ENCODE measurements at regions not wholly inside any gene's neighbourhood (a gene's known extent, or its start where the extent isn't known, plus 50 kb on each side); places are given as distances from the start of the nearest gene placed in this dataset.

DNA sequence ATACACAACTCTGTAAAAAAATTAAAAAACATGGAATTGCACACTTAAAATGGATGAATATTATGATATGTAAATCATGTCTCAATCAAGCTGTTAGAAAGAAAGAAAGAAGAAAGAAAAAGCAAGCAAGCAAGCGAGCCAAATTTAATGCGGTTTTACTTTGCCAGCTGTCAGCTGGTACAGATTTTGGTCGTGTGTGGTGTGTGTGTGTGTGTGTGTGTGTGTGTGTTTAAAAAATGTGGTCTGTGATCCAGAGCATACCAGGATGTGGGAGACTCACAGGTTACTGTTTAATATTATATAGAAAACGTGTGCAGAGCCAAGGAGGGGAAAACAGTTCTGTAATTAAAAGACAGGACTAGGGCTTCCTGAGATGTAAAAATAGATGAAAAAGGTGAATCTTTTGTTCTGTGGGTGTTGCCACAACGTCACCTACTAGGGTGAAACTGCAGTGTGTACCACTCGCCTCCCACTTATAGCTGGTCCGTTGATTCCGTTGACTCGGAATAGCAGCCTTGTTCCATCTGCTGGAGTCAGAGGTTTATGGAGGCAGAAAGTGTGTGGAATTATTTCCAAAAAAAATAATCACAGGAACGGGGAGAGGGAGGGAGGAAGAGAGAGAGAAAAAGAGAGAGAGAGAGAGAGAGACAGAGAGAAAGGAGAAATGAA lies 197.7 kb downstream of the BCAS1 start:
- peak overlapping the region; percentile 89 for H3K4me2 ChIP-seq (ENCODE audit: low read depth, low read length, poor library complexity, severe bottlenecking)
- H3K27me3 ChIP-seq (ENCODE audit: low read length), result no peaks in the 10 kb centered on the region
- H3K9ac ChIP-seq (ENCODE audit: low read length), result peak overlapping the region; percentile 49
- peaks cover 50% of the 10 kb centered on the region for H3F3A ChIP-seq (ENCODE audit: insufficient read depth)
- H3K9me3 ChIP-seq (ENCODE audit: insufficient read depth, low read length), result no peaks in the 10 kb centered on the region
- no peaks in the 10 kb centered on the region for H4K20me1 ChIP-seq (ENCODE audit: low read depth, low read length)
- H3K4me3 ChIP-seq (ENCODE audit: insufficient read depth, low read length, poor library complexity, severe bottlenecking), result peak overlapping the region; percentile 45
- H3K27ac ChIP-seq (ENCODE audit: low read depth, low read length), result peak overlapping the region; percentile 96
- H3K9me2 ChIP-seq (replicated peaks; ENCODE audit: insufficient read depth, low read length), result no peaks in the 10 kb centered on the region
- no peak overlapping the region for H2AFZ ChIP-seq (ENCODE audit: low read depth, low read length, severe bottlenecking)
- TF ChIP-seq CTCF (IDR thresholded peaks at IDR 0.05; ENCODE audit: insufficient read depth, low read length, poor library complexity, severe bottlenecking), result no peak
- TF ChIP-seq EZH2phosphoT487 (conservative IDR thresholded peaks at IDR 0.05; ENCODE audit: low read length), result no peak
- no peaks in the 10 kb centered on the region for H3K36me3 ChIP-seq (ENCODE audit: low read length)
- no peaks in the 10 kb centered on the region for H3K79me2 ChIP-seq (ENCODE audit: insufficient read depth, low read length)

- H3K27ac ChIP-seq (ENCODE audit: low read depth, low read length), result peak overlapping the region; percentile 96
- no peak overlapping the region for H3K4me3 ChIP-seq (ENCODE audit: insufficient read depth, low read length, poor library complexity, severe bottlenecking)
Measured at GRCh38 chr20:53872081-53872541, 198.3 kb downstream of the BCAS1 start.

GRCh38 chr20:53871541-53871940 lies 198.9 kb downstream of the BCAS1 start:
- Histone ChIP-seq H3F3A (ENCODE audit: insufficient read depth) (peaks cover 61% of the 10 kb centered on the region), H3K4me2 (ENCODE audit: low read depth, low read length, poor library complexity, severe bottlenecking) (peak overlapping the region; percentile 89), H3K79me2 (ENCODE audit: insufficient read depth, low read length) (no peaks in the 10 kb centered on the region), H4K20me1 (ENCODE audit: low read depth, low read length) (no peaks in the 10 kb centered on the region), H3K9me2 (replicated peaks; ENCODE audit: insufficient read depth, low read length) (no peaks in the 10 kb centered on the region), H3K4me3 (ENCODE audit: insufficient read depth, low read length, poor library complexity, severe bottlenecking) (no peak overlapping the region), H2AFZ (ENCODE audit: low read depth, low read length, severe bottlenecking) (no peak overlapping the region), H3K9me3 (ENCODE audit: insufficient read depth, low read length) (no peaks in the 10 kb centered on the region), H3K36me3 (ENCODE audit: low read length) (no peaks in the 10 kb centered on the region), H3K9ac (ENCODE audit: low read length) (peak overlapping the region; percentile 49), H3K27me3 (ENCODE audit: low read length) (no peaks in the 10 kb centered on the region), H3K27ac (ENCODE audit: low read depth, low read length) (peak overlapping the region; percentile 96)
- TF ChIP-seq EZH2phosphoT487 (conservative IDR thresholded peaks at IDR 0.05; ENCODE audit: low read length) (no peak), CTCF (IDR thresholded peaks at IDR 0.05; ENCODE audit: insufficient read depth, low read length, poor library complexity, severe bottlenecking) (no peak)

More at GRCh38 chr20:53872081-53872541, 198.3 kb downstream of the BCAS1 start:
- peak overlapping the region; percentile 49 for H3K9ac ChIP-seq (ENCODE audit: low read length)
- H3F3A ChIP-seq (ENCODE audit: insufficient read depth), result peaks cover 56% of the 10 kb centered on the region
- no peaks in the 10 kb centered on the region for H3K36me3 ChIP-seq (ENCODE audit: low read length)
- no peaks in the 10 kb centered on the region for H3K27me3 ChIP-seq (ENCODE audit: low read length)
- H3K79me2 ChIP-seq (ENCODE audit: insufficient read depth, low read length), result no peaks in the 10 kb centered on the region
- H3K9me2 ChIP-seq (replicated peaks; ENCODE audit: insufficient read depth, low read length), result no peaks in the 10 kb centered on the region
- H3K4me2 ChIP-seq (ENCODE audit: low read depth, low read length, poor library complexity, severe bottlenecking), result peak overlapping the region; percentile 89
- no peaks in the 10 kb centered on the region for H4K20me1 ChIP-seq (ENCODE audit: low read depth, low read length)
- H2AFZ ChIP-seq (ENCODE audit: low read depth, low read length, severe bottlenecking), result no peak overlapping the region
- TF ChIP-seq EZH2phosphoT487 (conservative IDR thresholded peaks at IDR 0.05; ENCODE audit: low read length) (no peak), CTCF (IDR thresholded peaks at IDR 0.05; ENCODE audit: insufficient read depth, low read length, poor library complexity, severe bottlenecking) (no peak)
- no peaks in the 10 kb centered on the region for H3K9me3 ChIP-seq (ENCODE audit: insufficient read depth, low read length)

Data from SU-DHL-6 (cell line).